Thyroid gland (tissue), 4 donors: ENCODE measurements at regions not wholly inside any gene's neighbourhood (a gene's known extent, or its start where the extent isn't known, plus 50 kb on each side); places are given as distances from the start of the nearest gene placed in this dataset.
"Not testable (repeated sequence)": the region's sequence is repeated elsewhere in the genome, so short reads cannot be mapped to it uniquely, and the experiment has no call there.

Experiments
- POLR2A ChIP-seq, 2 donors: fragments of 450-650 bp; IDR thresholded peaks; one replicate each; pipeline ENCODE4 v1.6.1; 2017; ENCODE audit warnings: antibody characterized with exemption in 2 of 2, mild to moderate bottlenecking in 2 of 2, moderate library complexity in 1 of 2
- TF ChIP-seq, protein P1 (sequence below), 6 experiments: fragments of 200-600 bp in 3 of 6; fragments of 450-650 bp in 3 of 6; sonication (generic) in 3 of 6; IDR thresholded peaks; one replicate each; pipeline ENCODE4 v1.5.1; 2016 to 2019; ENCODE audit warnings: antibody characterized with exemption in 6 of 6, mild to moderate bottlenecking in 2 of 6, inconsistent platforms in 1 of 6, moderate library complexity in 1 of 6

DNA sequence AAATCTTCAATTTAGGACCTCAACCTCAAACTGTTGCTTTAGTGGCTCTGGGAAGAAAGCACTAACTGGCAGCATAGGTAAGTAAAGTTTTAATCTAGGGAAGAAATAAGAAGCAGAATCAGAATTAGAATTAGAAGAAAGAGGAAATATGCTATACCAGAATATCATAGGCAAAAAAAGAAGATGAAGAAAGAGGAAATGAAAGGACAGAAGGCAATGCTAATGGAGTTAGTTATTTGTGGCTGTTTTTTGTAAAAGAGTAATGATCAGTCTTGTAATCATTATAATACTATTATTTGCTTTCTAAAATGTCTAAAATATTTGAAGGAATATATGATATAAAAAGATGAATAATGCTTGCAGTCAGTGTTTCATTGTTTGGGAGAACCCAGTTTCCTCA lies 122.9 kb downstream of the FAM72C start:
- TF ChIP-seq, protein P1, sequence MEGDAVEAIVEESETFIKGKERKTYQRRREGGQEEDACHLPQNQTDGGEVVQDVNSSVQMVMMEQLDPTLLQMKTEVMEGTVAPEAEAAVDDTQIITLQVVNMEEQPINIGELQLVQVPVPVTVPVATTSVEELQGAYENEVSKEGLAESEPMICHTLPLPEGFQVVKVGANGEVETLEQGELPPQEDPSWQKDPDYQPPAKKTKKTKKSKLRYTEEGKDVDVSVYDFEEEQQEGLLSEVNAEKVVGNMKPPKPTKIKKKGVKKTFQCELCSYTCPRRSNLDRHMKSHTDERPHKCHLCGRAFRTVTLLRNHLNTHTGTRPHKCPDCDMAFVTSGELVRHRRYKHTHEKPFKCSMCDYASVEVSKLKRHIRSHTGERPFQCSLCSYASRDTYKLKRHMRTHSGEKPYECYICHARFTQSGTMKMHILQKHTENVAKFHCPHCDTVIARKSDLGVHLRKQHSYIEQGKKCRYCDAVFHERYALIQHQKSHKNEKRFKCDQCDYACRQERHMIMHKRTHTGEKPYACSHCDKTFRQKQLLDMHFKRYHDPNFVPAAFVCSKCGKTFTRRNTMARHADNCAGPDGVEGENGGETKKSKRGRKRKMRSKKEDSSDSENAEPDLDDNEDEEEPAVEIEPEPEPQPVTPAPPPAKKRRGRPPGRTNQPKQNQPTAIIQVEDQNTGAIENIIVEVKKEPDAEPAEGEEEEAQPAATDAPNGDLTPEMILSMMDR (IDR thresholded peaks at IDR 0.05): not testable (repeated sequence)
- not testable (repeated sequence) for TF ChIP-seq POLR2A (IDR thresholded peaks at IDR 0.05)
